Dendritic cell treated with granulocyte-macrophage colony-stimulating factor and Interleukin-4, amounts not matched to agents 40 ng/mL and 50 ng/mL, for 4 days (primary cell): ENCODE measurements at regions not wholly inside any gene's neighbourhood (a gene's known extent, or its start where the extent isn't known, plus 50 kb on each side); places are given as distances from the start of the nearest gene placed in this dataset.
"Not testable (repeated sequence)": the region's sequence is repeated elsewhere in the genome, so short reads cannot be mapped to it uniquely, and the experiment has no call there.

ENCODE experiments used
- H3K27ac Mint-ChIP-seq: one replicate; pipeline ENCODE4 v1.8.0; 2022; ENCODE audit warnings: mild to moderate bottlenecking, mixed read lengths
- H3K27me3 Mint-ChIP-seq: one replicate; pipeline ENCODE4 v1.8.0; 2022; ENCODE audit warnings: mild to moderate bottlenecking, mixed read lengths
- H3K36me3 Mint-ChIP-seq: one replicate; pipeline ENCODE4 v1.8.0; 2022; ENCODE audit warnings: low read depth, mixed read lengths
- H3K4me1 Mint-ChIP-seq: one replicate; pipeline ENCODE4 v1.8.0; 2022; ENCODE audit warnings: low read depth, mixed read lengths
- H3K4me3 Mint-ChIP-seq: one replicate; pipeline ENCODE4 v1.8.0; 2022; ENCODE audit warnings: mild to moderate bottlenecking, moderate library complexity, mixed read lengths
- H3K9me3 Mint-ChIP-seq: one replicate; pipeline ENCODE4 v1.8.0; 2022; ENCODE audit warnings: mixed read lengths
- intact Hi-C: fragments of 100-400 bp; cut with micrococcal nuclease; formaldehyde crosslinking; loops from one replicate; pipeline ENCODE4 v1.15.0; 2022

GRCh38 chr5:42989190-42989589 lies 50.9 kb downstream of the ANXA2R start:
- peaks cover 21% of the 10 kb centered on the region for H3K36me3 Mint-ChIP-seq
- H3K27ac Mint-ChIP-seq = no peak overlapping the region
- H3K4me3 Mint-ChIP-seq = no peak overlapping the region
- intact Hi-C loops = no loop called here
- H3K4me1 Mint-ChIP-seq = peaks cover 46% of the 10 kb centered on the region
- peaks cover 8% of the 10 kb centered on the region for H3K9me3 Mint-ChIP-seq
- H3K27me3 Mint-ChIP-seq = no peaks in the 10 kb centered on the region

GRCh38 chr5:42988568-42988967 lies 51.6 kb downstream of the ANXA2R start:
- peaks cover 8% of the 10 kb centered on the region for H3K9me3 Mint-ChIP-seq
- no peaks in the 10 kb centered on the region for H3K27me3 Mint-ChIP-seq
- peaks cover 18% of the 10 kb centered on the region for H3K36me3 Mint-ChIP-seq
- peaks cover 46% of the 10 kb centered on the region for H3K4me1 Mint-ChIP-seq
- intact Hi-C loops = no loop called here
- H3K4me3 Mint-ChIP-seq = no peak overlapping the region
- no peak overlapping the region for H3K27ac Mint-ChIP-seq

- H3K4me3 Mint-ChIP-seq = no peak overlapping the region
Observed at GRCh38 chr5:42985129-42986037, 54.7 kb downstream of the ANXA2R start.

GRCh38 chr5:42984307-42984706 lies 55.8 kb downstream of the ANXA2R start:
- no peak overlapping the region for H3K4me3 Mint-ChIP-seq
- peaks cover 8% of the 10 kb centered on the region for H3K9me3 Mint-ChIP-seq
- intact Hi-C loops = no loop called here
- H3K4me1 Mint-ChIP-seq = peaks cover 17% of the 10 kb centered on the region
- no peaks in the 10 kb centered on the region for H3K27me3 Mint-ChIP-seq
- peaks cover 19% of the 10 kb centered on the region for H3K36me3 Mint-ChIP-seq
- H3K27ac Mint-ChIP-seq = no peak overlapping the region

More at GRCh38 chr5:42985129-42986037, 54.7 kb downstream of the ANXA2R start:
- Mint-ChIP-seq H3K9me3 (peaks cover 8% of the 10 kb centered on the region), H3K36me3 (peaks cover 14% of the 10 kb centered on the region), H3K4me1 (peaks cover 28% of the 10 kb centered on the region), H3K27ac (no peak overlapping the region), H3K27me3 (no peaks in the 10 kb centered on the region)
- intact Hi-C loops = no loop called here

GRCh38 chr5:42982107-42982622 lies 58.0 kb downstream of the ANXA2R start:
- no peaks in the 10 kb centered on the region for H3K27me3 Mint-ChIP-seq
- H3K27ac Mint-ChIP-seq = no peak overlapping the region
- peaks cover 8% of the 10 kb centered on the region for H3K9me3 Mint-ChIP-seq
- peaks cover 19% of the 10 kb centered on the region for H3K36me3 Mint-ChIP-seq
- no peak overlapping the region for H3K4me3 Mint-ChIP-seq
- H3K4me1 Mint-ChIP-seq = peaks cover 12% of the 10 kb centered on the region
- intact Hi-C loops = no loop called here

GRCh38 chr5:42981417-42982106 lies 58.6 kb downstream of the ANXA2R start:
- H3K4me3 Mint-ChIP-seq, intact Hi-C loops, H3K9me3 Mint-ChIP-seq, H3K27ac Mint-ChIP-seq, H3K27me3 Mint-ChIP-seq: not testable (repeated sequence)
- Mint-ChIP-seq H3K36me3 (peaks cover 19% of the 10 kb centered on the region), H3K4me1 (peaks cover 12% of the 10 kb centered on the region)

GRCh38 chr5:42981015-42981414 lies 59.1 kb downstream of the ANXA2R start:
- H3K4me1 Mint-ChIP-seq, H3K4me3 Mint-ChIP-seq, intact Hi-C loops, H3K27ac Mint-ChIP-seq, H3K27me3 Mint-ChIP-seq, H3K9me3 Mint-ChIP-seq: not testable (repeated sequence)
- H3K36me3 Mint-ChIP-seq = peaks cover 19% of the 10 kb centered on the region

GRCh38 chr5:42980391-42980790 lies 59.7 kb downstream of the ANXA2R start:
- H3K9me3 Mint-ChIP-seq, H3K27me3 Mint-ChIP-seq, H3K4me3 Mint-ChIP-seq, H3K4me1 Mint-ChIP-seq, H3K27ac Mint-ChIP-seq, intact Hi-C loops: not testable (repeated sequence)
- H3K36me3 Mint-ChIP-seq = peaks cover 19% of the 10 kb centered on the region

- H3K27ac Mint-ChIP-seq, H3K4me3 Mint-ChIP-seq, H3K4me1 Mint-ChIP-seq, intact Hi-C loops, H3K9me3 Mint-ChIP-seq, H3K27me3 Mint-ChIP-seq: not testable (repeated sequence)
- H3K36me3 Mint-ChIP-seq = peaks cover 19% of the 10 kb centered on the region
Observed at GRCh38 chr5:42979242-42979641, 60.9 kb downstream of the ANXA2R start.

GRCh38 chr5:42974536-42974935 lies 65.6 kb downstream of the ANXA2R start:
- H3K36me3 Mint-ChIP-seq = peaks cover 6% of the 10 kb centered on the region
- no peak overlapping the region for H3K27ac Mint-ChIP-seq
- no peaks in the 10 kb centered on the region for H3K9me3 Mint-ChIP-seq
- H3K4me3 Mint-ChIP-seq = no peak overlapping the region
- no peaks in the 10 kb centered on the region for H3K4me1 Mint-ChIP-seq
- intact Hi-C loops = no loop called here
- H3K27me3 Mint-ChIP-seq = no peaks in the 10 kb centered on the region

GRCh38 chr5:42970636-42971559 lies 69.2 kb downstream of the ANXA2R start:
- no peaks in the 10 kb centered on the region for H3K9me3 Mint-ChIP-seq
- no peaks in the 10 kb centered on the region for H3K4me1 Mint-ChIP-seq
- intact Hi-C loops = no loop called here
- H3K27ac Mint-ChIP-seq = no peak overlapping the region
- H3K36me3 Mint-ChIP-seq = no peaks in the 10 kb centered on the region
- no peaks in the 10 kb centered on the region for H3K27me3 Mint-ChIP-seq
- no peak overlapping the region for H3K4me3 Mint-ChIP-seq

- intact Hi-C loops = no loop called here
- H3K27ac Mint-ChIP-seq = no peak overlapping the region
- no peaks in the 10 kb centered on the region for H3K36me3 Mint-ChIP-seq
- H3K4me3 Mint-ChIP-seq = no peak overlapping the region
- H3K9me3 Mint-ChIP-seq = no peaks in the 10 kb centered on the region
- no peaks in the 10 kb centered on the region for H3K27me3 Mint-ChIP-seq
- peaks cover 6% of the 10 kb centered on the region for H3K4me1 Mint-ChIP-seq
Observed at GRCh38 chr5:42965934-42966333, 74.2 kb downstream of the ANXA2R start.

GRCh38 chr5:42963412-42963811 lies 76.7 kb downstream of the ANXA2R start:
- intact Hi-C loops = no loop called here
- Mint-ChIP-seq H3K9me3 (no peaks in the 10 kb centered on the region), H3K27me3 (no peaks in the 10 kb centered on the region), H3K36me3 (no peaks in the 10 kb centered on the region), H3K4me1 (peaks cover 6% of the 10 kb centered on the region), H3K4me3 (no peak overlapping the region), H3K27ac (no peak overlapping the region)
